ENCODE measurements at regions not wholly inside any gene's neighbourhood (a gene's known extent, or its start where the extent isn't known, plus 50 kb on each side); places are given as distances from the start of the nearest gene placed in this dataset.

- DNase-seq (ENCODE audit: low spot score), result no peak
- Histone ChIP-seq H3K36me3 (no peaks in the 10 kb centered on the region), H3K9me3 (peaks cover 4 to 24% of the 10 kb centered on the region in 2 donors), H3K4me3 (no peak overlapping the region), H3K27me3 (no peaks in the 10 kb centered on the region), H3K27ac (no peak overlapping the region), H3K4me1 (no peaks in the 10 kb centered on the region)
- no peak for TF ChIP-seq CTCF (IDR thresholded peaks at IDR 0.05)
These were observed 61.0 kb upstream of the RNU6-8 start for GRCh38 chr14:32263939-32264567.

- Histone ChIP-seq H3K36me3 (no peaks in the 10 kb centered on the region), H3K4me3 (no peak overlapping the region), H3K4me1 (no peaks in the 10 kb centered on the region), H3K27ac (no peak overlapping the region), H3K9me3 (peaks cover 4 to 24% of the 10 kb centered on the region in 2 donors), H3K27me3 (no peaks in the 10 kb centered on the region)
- TF ChIP-seq CTCF (IDR thresholded peaks at IDR 0.05), result no peak
- no peak for DNase-seq (ENCODE audit: low spot score)
These were observed 62.5 kb upstream of the RNU6-8 start for GRCh38 chr14:32265584-32265983.

- no peak for DNase-seq (ENCODE audit: low spot score)
- H3K9me3 ChIP-seq, result no peaks in the 10 kb centered on the region
- no peak for TF ChIP-seq CTCF (IDR thresholded peaks at IDR 0.05)
These were observed 51.1 kb upstream of the AKAP6 start for GRCh38 chr14:32277998-32278397.

More at GRCh38 chr14:32277998-32278397, 51.1 kb upstream of the AKAP6 start:
- Histone ChIP-seq H3K27ac (no peak overlapping the region), H3K4me1 (no peaks in the 10 kb centered on the region), H3K4me3 (no peak overlapping the region), H3K27me3 (no peaks in the 10 kb centered on the region), H3K36me3 (no peaks in the 10 kb centered on the region)
